Transverse colon (tissue), 4 donors: ENCODE measurements at regions not wholly inside any gene's neighbourhood (a gene's known extent, or its start where the extent isn't known, plus 50 kb on each side); places are given as distances from the start of the nearest gene placed in this dataset.

Experiments used
- DNase-seq: peaks from one replicate; pipeline ENCODE4 v3.0.0-alpha.2; 2019
- H3K27ac ChIP-seq, 4 donors: fragments of 200-600 bp; sonication (generic); 2 replicates each; pipeline ENCODE4 v1.5.1; 2016 to 2018; ENCODE audit warnings: inconsistent platforms in 4 of 4
- H3K27me3 ChIP-seq: fragments of 200-600 bp; sonication (generic); 2 replicates; pipeline ENCODE4 v1.5.1; 2017; ENCODE audit warnings: inconsistent platforms
- H3K36me3 ChIP-seq, 4 donors: fragments of 200-600 bp; sonication (generic); 2 replicates each; pipeline ENCODE4 v1.5.1; 2017 to 2019; ENCODE audit warnings: inconsistent platforms in 4 of 4
- H3K4me1 ChIP-seq, 4 donors: fragments of 200-600 bp; sonication (generic); 2 replicates each; pipeline ENCODE4 v1.5.1; 2017 to 2020; ENCODE audit warnings: inconsistent platforms in 4 of 4
- H3K4me3 ChIP-seq, 4 donors: fragments of 200-600 bp; sonication (generic); 1 replicate in 1 of 4; 2 replicates in 3 of 4; pipeline versions ENCODE4 v1.5.1 to v1.6.1; 2017 to 2019; ENCODE audit warnings: inconsistent platforms in 4 of 4
- H3K9me3 ChIP-seq, 2 donors: fragments of 200-600 bp; sonication (generic); 2 replicates each; pipeline ENCODE4 v1.5.1; 2017 to 2019; ENCODE audit warnings: inconsistent platforms in 2 of 2
- CTCF ChIP-seq, 5 experiments: fragments of 200-600 bp in 3 of 5; fragments of 450-650 bp in 2 of 5; sonication (generic) in 3 of 5; IDR thresholded peaks; 1 replicate in 2 of 5; 2 replicates in 3 of 5; pipeline ENCODE4 v1.5.1; 2016 to 2017; ENCODE audit warnings: antibody characterized with exemption in 5 of 5, inconsistent platforms in 3 of 5, mild to moderate bottlenecking in 2 of 5, moderate library complexity in 1 of 5
- EP300 ChIP-seq: sonication (generic); formaldehyde crosslinking; IDR thresholded peaks from one replicate; pipeline ENCODE4 v1.6.1; 2017; ENCODE audit warnings: antibody characterized with exemption, low read depth
- POLR2A ChIP-seq: fragments of 450-650 bp; IDR thresholded peaks from one replicate; pipeline ENCODE4 v1.6.1; 2016; ENCODE audit warnings: antibody characterized with exemption, mild to moderate bottlenecking, moderate library complexity
- POLR2AphosphoS5 ChIP-seq, 3 donors: sonication (generic); formaldehyde crosslinking; IDR thresholded peaks; one replicate each; pipeline ENCODE4 v1.6.1; 2016; ENCODE audit warnings: antibody characterized with exemption in 3 of 3
- WGBS, 2 donors: methylation state at CpG; one replicate each; pipeline ENCODE4 v1.1.5; 2018; ENCODE audit warnings: low coverage in 1 of 2; 5-methylcytosine and 5-hydroxymethylcytosine counted together
- in situ Hi-C, 4 donors: fragments of 200-750 bp; cut with MboI; loops; one replicate each; pipeline versions ENCODE4 v1.15.0 to v1.15.1; 2017; ENCODE audit warnings: low sequenced_read_pairs in 3 of 4, low pct_ligation_motif_present in 1 of 4, low pct_unique_long_range_greater_than_20kb in 1 of 4
- intact Hi-C: fragments of 100-400 bp; cut with DNase I; formaldehyde crosslinking; loops from one replicate; pipeline ENCODE4 v1.15.1; 2023; ENCODE audit warnings: low total_unique reads

GRCh38 chr13:63139277-63139676 lies 1723.6 kb upstream of the PCDH20 start:
- Histone ChIP-seq H3K4me1 (no peaks in the 10 kb centered on the region), H3K27ac (no peak overlapping the region), H3K4me3 (no peak overlapping the region), H3K36me3 (no peaks in the 10 kb centered on the region), H3K9me3 (no peaks in the 10 kb centered on the region), H3K27me3 (no peaks in the 10 kb centered on the region)
- in situ Hi-C loops: no loop called here
- intact Hi-C loops: no loop called here
- no peak for DNase-seq
- TF ChIP-seq CTCF (IDR thresholded peaks at IDR 0.05): no peak
- no peak for TF ChIP-seq POLR2AphosphoS5 (IDR thresholded peaks at IDR 0.05)
- no peak for TF ChIP-seq POLR2A

- in situ Hi-C loops: no loop called here
- Histone ChIP-seq H3K27me3 (no peaks in the 10 kb centered on the region), H3K9me3 (no peaks in the 10 kb centered on the region), H3K4me1 (no peaks in the 10 kb centered on the region), H3K4me3 (no peak overlapping the region), H3K36me3 (no peaks in the 10 kb centered on the region), H3K27ac (no peak overlapping the region)
- DNase-seq: no peak
- TF ChIP-seq CTCF (IDR thresholded peaks at IDR 0.05) (no peak), POLR2AphosphoS5 (IDR thresholded peaks at IDR 0.05) (no peak), EP300 (no peak), POLR2A (no peak)
- intact Hi-C loops: no loop called here
These were observed 1714.3 kb upstream of the PCDH20 start for GRCh38 chr13:63129995-63130394.

- no peaks in the 10 kb centered on the region for H3K27me3 ChIP-seq
- in situ Hi-C loops: no loop called here
- no peak for TF ChIP-seq EP300
- no peak for TF ChIP-seq POLR2AphosphoS5 (IDR thresholded peaks at IDR 0.05)
- no peak for TF ChIP-seq POLR2A
- no peak for TF ChIP-seq CTCF (IDR thresholded peaks at IDR 0.05)
- H3K9me3 ChIP-seq: no peaks in the 10 kb centered on the region
- 72 to 83% methylated on average over 2 of the region's 2 CpGs for WGBS, 2 donors
- intact Hi-C loops: no loop called here
- no peak overlapping the region for H3K27ac ChIP-seq
- no peak for DNase-seq
- H3K4me1 ChIP-seq: no peaks in the 10 kb centered on the region
- H3K4me3 ChIP-seq: no peak overlapping the region
- H3K36me3 ChIP-seq: no peaks in the 10 kb centered on the region
These were observed 1713.1 kb upstream of the PCDH20 start for GRCh38 chr13:63128716-63129115.

GRCh38 chr13:63124863-63125262 lies 1709.2 kb upstream of the PCDH20 start:
- TF ChIP-seq CTCF (IDR thresholded peaks at IDR 0.05) (peak in 1 of 5 experiments; percentile 28), POLR2AphosphoS5 (IDR thresholded peaks at IDR 0.05) (no peak)
- in situ Hi-C loops: no loop called here
- Histone ChIP-seq H3K27ac (no peak overlapping the region), H3K4me1 (no peaks in the 10 kb centered on the region), H3K9me3 (no peaks in the 10 kb centered on the region), H3K27me3 (no peaks in the 10 kb centered on the region), H3K4me3 (no peak overlapping the region), H3K36me3 (no peaks in the 10 kb centered on the region)
- intact Hi-C loops: no loop called here
- WGBS, 2 donors: 41 to 43% methylated on average over 1 of the region's 1 CpG
- no peak for DNase-seq
